ENCODE measurements at regions not wholly inside any gene's neighbourhood (a gene's known extent, or its start where the extent isn't known, plus 50 kb on each side); places are given as distances from the start of the nearest gene placed in this dataset.

GRCh38 chr10:118107040-118107439 lies 60.3 kb upstream of the RAB11FIP2 start:
- no peak for DNase-seq (ENCODE audit: low read depth)

GRCh38 chr10:118106426-118106825 lies 59.7 kb upstream of the RAB11FIP2 start:
- DNase-seq (ENCODE audit: low read depth) = no peak

- DNase-seq (ENCODE audit: low read depth) = no peak
Observed at GRCh38 chr10:118102121-118102520, 55.4 kb upstream of the RAB11FIP2 start.

- DNase-seq (ENCODE audit: low read depth) = no peak
Observed at GRCh38 chr10:118101501-118101900, 54.8 kb upstream of the RAB11FIP2 start.
